Stomach (tissue), 4 donors: ENCODE measurements at regions not wholly inside any gene's neighbourhood (a gene's known extent, or its start where the extent isn't known, plus 50 kb on each side); places are given as distances from the start of the nearest gene placed in this dataset.

ENCODE experiments used
- EP300 ChIP-seq: sonication (generic); formaldehyde crosslinking; IDR thresholded peaks from one replicate; pipeline ENCODE4 v1.6.1; 2017; ENCODE audit warnings: antibody characterized with exemption
- POLR2A ChIP-seq, 4 donors: fragments of 450-650 bp; IDR thresholded peaks; one replicate each; pipeline ENCODE4 v1.6.1; 2016; ENCODE audit warnings: antibody characterized with exemption in 4 of 4, control low read depth in 2 of 4, mild to moderate bottlenecking in 1 of 4, moderate library complexity in 1 of 4
- POLR2AphosphoS5 ChIP-seq, 3 donors: sonication (generic); formaldehyde crosslinking; IDR thresholded peaks; one replicate each; pipeline ENCODE4 v1.6.1; 2016; ENCODE audit warnings: antibody characterized with exemption in 3 of 3
- TF ChIP-seq, protein P1 (sequence below), 7 experiments: fragments of 450-650 bp in 4 of 7; fragments of 200-600 bp in 3 of 7; sonication (generic) in 3 of 7; IDR thresholded peaks; one replicate each; pipeline ENCODE4 v1.5.1; 2016 to 2019; ENCODE audit warnings: antibody characterized with exemption in 7 of 7, control low read depth in 2 of 7, mild to moderate bottlenecking in 1 of 7

DNA sequence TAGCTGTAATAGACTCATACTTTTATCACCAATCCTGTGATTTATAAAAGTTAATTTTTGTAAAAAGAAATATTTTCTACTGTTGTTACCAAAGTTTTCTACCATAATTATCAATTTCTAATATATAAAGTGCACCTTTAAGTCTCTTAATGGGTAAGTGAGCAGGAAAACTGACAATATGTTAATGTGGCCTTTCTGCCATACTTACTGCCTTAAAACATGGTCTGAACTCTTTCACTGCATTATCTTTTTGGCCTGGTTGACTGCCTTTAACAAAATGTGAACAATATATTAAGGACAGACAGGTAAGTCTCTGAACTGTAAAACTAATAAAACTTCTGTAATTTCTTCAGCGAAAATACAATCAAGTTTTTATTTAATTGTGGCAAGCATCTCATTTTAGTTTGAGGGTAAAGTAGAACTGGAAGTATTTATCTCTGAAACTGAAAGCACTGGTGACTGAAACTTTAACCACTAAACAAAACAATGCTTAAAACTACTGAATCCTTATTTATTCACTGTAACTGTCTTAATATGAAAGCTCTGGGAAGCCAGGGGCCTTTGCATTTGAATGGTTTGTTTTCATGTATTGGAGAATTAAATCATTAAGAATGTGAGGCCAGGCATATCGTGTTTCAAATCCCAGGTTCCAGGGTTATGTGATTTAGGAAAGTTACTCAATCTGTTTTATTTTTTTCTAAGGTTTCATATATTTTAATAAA lies 948.8 kb upstream of the POT1 start:
- TF ChIP-seq, protein P1, sequence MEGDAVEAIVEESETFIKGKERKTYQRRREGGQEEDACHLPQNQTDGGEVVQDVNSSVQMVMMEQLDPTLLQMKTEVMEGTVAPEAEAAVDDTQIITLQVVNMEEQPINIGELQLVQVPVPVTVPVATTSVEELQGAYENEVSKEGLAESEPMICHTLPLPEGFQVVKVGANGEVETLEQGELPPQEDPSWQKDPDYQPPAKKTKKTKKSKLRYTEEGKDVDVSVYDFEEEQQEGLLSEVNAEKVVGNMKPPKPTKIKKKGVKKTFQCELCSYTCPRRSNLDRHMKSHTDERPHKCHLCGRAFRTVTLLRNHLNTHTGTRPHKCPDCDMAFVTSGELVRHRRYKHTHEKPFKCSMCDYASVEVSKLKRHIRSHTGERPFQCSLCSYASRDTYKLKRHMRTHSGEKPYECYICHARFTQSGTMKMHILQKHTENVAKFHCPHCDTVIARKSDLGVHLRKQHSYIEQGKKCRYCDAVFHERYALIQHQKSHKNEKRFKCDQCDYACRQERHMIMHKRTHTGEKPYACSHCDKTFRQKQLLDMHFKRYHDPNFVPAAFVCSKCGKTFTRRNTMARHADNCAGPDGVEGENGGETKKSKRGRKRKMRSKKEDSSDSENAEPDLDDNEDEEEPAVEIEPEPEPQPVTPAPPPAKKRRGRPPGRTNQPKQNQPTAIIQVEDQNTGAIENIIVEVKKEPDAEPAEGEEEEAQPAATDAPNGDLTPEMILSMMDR (IDR thresholded peaks at IDR 0.05): no peak
- TF ChIP-seq POLR2A (IDR thresholded peaks at IDR 0.05): no peak
- TF ChIP-seq POLR2AphosphoS5 (IDR thresholded peaks at IDR 0.05): no peak
- TF ChIP-seq EP300: no peak
